NCI-H82 treated with DMSO at 0.1 percent for 48 hours (cell line): ENCODE measurements at regions not wholly inside any gene's neighbourhood (a gene's known extent, or its start where the extent isn't known, plus 50 kb on each side); places are given as distances from the start of the nearest gene placed in this dataset.
"Not testable (repeated sequence)": the region's sequence is repeated elsewhere in the genome, so short reads cannot be mapped to it uniquely, and the experiment has no call there.

Source experiments
- DNase-seq: peaks from one replicate; lab custom pipeline; 2025; ENCODE audit not compliant: unreplicated experiment; lab: John Stamatoyannopoulos, UW

GRCh38 chr11:121907379-121907778, 208.6 kb downstream of the BLID start:
- DNase-seq: no peak

GRCh38 chr11:121904148-121904547, 211.9 kb downstream of the BLID start:
- DNase-seq: no peak

GRCh38 chr11:121901886-121902285, 214.1 kb downstream of the BLID start:
- DNase-seq: no peak

- not testable (repeated sequence) for DNase-seq
These were observed 214.6 kb downstream of the BLID start for GRCh38 chr11:121901417-121901816.

- DNase-seq: no peak
These were observed 216.5 kb downstream of the BLID start for GRCh38 chr11:121899520-121899919.

- DNase-seq: no peak
These were observed 217.1 kb downstream of the BLID start for GRCh38 chr11:121898903-121899302.

- DNase-seq: no peak
These were observed 220.1 kb downstream of the BLID start for GRCh38 chr11:121895919-121896318.

- DNase-seq: no peak
These were observed 221.4 kb downstream of the BLID start for GRCh38 chr11:121894581-121894980.

- DNase-seq: no peak
These were observed 223.2 kb downstream of the BLID start for GRCh38 chr11:121892863-121893262.

- DNase-seq: no peak
These were observed 223.8 kb downstream of the BLID start for GRCh38 chr11:121892131-121892681.

GRCh38 chr11:121890946-121891515, 225.0 kb downstream of the BLID start:
- DNase-seq: no peak

GRCh38 chr11:121890377-121890776, 225.6 kb downstream of the BLID start:
- DNase-seq: no peak

- no peak for DNase-seq
These were observed 226.1 kb downstream of the BLID start for GRCh38 chr11:121889931-121890330.

GRCh38 chr11:121889186-121889585, 226.8 kb downstream of the BLID start:
- no peak for DNase-seq

GRCh38 chr11:121887976-121888557, 227.9 kb downstream of the BLID start:
- no peak for DNase-seq

- no peak for DNase-seq
These were observed 228.4 kb downstream of the BLID start for GRCh38 chr11:121887569-121887968.

GRCh38 chr11:121886996-121887395, 229.0 kb downstream of the BLID start:
- DNase-seq: peak; percentile 30

GRCh38 chr11:121886005-121886734, 229.8 kb downstream of the BLID start:
- no peak for DNase-seq

GRCh38 chr11:121884626-121885025, 231.4 kb downstream of the BLID start:
- no peak for DNase-seq

GRCh38 chr11:121881806-121882205, 234.2 kb downstream of the BLID start:
- no peak for DNase-seq

GRCh38 chr11:121877152-121877551, 238.9 kb downstream of the BLID start:
- DNase-seq: no peak

GRCh38 chr11:121873766-121874165, 242.2 kb downstream of the BLID start:
- DNase-seq: no peak
